Panc1 (cell line): ENCODE measurements at regions not wholly inside any gene's neighbourhood (a gene's known extent, or its start where the extent isn't known, plus 50 kb on each side); places are given as distances from the start of the nearest gene placed in this dataset.

Experiments used
- POLR2AphosphoS5 ChIP-seq: IDR thresholded peaks from 2 replicates; pipeline ENCODE4 v1.6.1; 2012; ENCODE audit warnings: mild to moderate bottlenecking, low read depth, low read length, moderate library complexity
- SIN3A ChIP-seq: IDR thresholded peaks from 2 replicates; pipeline ENCODE4 v1.6.1; 2012; ENCODE audit warnings: low read depth, mild to moderate bottlenecking, low read length, moderate library complexity, borderline replicate concordance; ENCODE audit not compliant: insufficient read depth
- TCF7L2 ChIP-seq: IDR thresholded peaks from 2 replicates; pipeline ENCODE4 v1.6.1; 2011; ENCODE audit warnings: mild to moderate bottlenecking, low read depth, low read length, inconsistent platforms
- TF ChIP-seq, protein P1 (sequence below): fragments of 450-650 bp; IDR thresholded peaks from 2 replicates; pipeline ENCODE4 v1.5.1; 2017; ENCODE audit warnings: mild to moderate bottlenecking
- TF ChIP-seq, protein P2 (sequence below), 2 experiments: IDR thresholded peaks; 2 replicates each; pipeline ENCODE4 v1.6.1; 2011 to 2012; ENCODE audit warnings: low read depth in 2 of 2, control low read depth in 1 of 2, low read length in 1 of 2, mild to moderate bottlenecking in 1 of 2, moderate library complexity in 1 of 2; ENCODE audit not compliant: insufficient read depth in 1 of 2

DNA sequence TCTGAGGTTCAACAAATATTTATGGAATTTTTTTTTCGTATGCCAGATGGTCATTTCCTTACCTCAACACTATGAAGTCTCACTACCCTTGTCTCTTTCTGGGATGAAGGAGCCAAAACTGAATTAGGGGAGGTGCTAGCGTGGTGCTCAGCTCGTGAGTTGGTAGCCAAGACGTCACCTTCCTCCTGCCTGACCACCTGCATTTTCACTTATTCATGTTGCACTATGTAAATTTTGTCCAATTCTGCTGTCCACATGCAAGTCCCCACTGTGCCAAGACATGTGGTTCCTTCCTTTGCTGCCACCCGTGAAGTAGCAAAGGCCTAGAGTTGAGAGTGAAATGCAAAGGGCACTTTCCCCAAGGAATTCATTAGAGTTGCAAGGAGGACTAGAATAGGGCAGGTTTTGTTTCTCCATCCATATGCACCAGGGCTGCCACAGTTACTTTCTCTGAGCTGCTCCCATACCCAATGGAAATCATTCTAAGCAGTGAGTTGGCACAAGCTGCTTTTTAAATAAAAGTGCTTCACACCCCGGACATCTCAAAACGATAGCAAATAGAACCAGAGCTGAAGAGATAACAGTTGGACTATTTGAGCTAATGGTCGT lies 591.3 kb upstream of the NOX3 start:
- TF ChIP-seq, protein P1, sequence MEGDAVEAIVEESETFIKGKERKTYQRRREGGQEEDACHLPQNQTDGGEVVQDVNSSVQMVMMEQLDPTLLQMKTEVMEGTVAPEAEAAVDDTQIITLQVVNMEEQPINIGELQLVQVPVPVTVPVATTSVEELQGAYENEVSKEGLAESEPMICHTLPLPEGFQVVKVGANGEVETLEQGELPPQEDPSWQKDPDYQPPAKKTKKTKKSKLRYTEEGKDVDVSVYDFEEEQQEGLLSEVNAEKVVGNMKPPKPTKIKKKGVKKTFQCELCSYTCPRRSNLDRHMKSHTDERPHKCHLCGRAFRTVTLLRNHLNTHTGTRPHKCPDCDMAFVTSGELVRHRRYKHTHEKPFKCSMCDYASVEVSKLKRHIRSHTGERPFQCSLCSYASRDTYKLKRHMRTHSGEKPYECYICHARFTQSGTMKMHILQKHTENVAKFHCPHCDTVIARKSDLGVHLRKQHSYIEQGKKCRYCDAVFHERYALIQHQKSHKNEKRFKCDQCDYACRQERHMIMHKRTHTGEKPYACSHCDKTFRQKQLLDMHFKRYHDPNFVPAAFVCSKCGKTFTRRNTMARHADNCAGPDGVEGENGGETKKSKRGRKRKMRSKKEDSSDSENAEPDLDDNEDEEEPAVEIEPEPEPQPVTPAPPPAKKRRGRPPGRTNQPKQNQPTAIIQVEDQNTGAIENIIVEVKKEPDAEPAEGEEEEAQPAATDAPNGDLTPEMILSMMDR = no peak
- no peak for TF ChIP-seq POLR2AphosphoS5
- TF ChIP-seq SIN3A = no peak
- TF ChIP-seq, protein P2, sequence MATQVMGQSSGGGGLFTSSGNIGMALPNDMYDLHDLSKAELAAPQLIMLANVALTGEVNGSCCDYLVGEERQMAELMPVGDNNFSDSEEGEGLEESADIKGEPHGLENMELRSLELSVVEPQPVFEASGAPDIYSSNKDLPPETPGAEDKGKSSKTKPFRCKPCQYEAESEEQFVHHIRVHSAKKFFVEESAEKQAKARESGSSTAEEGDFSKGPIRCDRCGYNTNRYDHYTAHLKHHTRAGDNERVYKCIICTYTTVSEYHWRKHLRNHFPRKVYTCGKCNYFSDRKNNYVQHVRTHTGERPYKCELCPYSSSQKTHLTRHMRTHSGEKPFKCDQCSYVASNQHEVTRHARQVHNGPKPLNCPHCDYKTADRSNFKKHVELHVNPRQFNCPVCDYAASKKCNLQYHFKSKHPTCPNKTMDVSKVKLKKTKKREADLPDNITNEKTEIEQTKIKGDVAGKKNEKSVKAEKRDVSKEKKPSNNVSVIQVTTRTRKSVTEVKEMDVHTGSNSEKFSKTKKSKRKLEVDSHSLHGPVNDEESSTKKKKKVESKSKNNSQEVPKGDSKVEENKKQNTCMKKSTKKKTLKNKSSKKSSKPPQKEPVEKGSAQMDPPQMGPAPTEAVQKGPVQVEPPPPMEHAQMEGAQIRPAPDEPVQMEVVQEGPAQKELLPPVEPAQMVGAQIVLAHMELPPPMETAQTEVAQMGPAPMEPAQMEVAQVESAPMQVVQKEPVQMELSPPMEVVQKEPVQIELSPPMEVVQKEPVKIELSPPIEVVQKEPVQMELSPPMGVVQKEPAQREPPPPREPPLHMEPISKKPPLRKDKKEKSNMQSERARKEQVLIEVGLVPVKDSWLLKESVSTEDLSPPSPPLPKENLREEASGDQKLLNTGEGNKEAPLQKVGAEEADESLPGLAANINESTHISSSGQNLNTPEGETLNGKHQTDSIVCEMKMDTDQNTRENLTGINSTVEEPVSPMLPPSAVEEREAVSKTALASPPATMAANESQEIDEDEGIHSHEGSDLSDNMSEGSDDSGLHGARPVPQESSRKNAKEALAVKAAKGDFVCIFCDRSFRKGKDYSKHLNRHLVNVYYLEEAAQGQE (IDR thresholded peaks at IDR 0.05; ENCODE audit: insufficient read depth in 1 of 2, low read depth in 2 of 2, low read length in 1 of 2) = no peak
- no peak for TF ChIP-seq TCF7L2
